Liver (tissue), 3 donors: ENCODE measurements at regions not wholly inside any gene's neighbourhood (a gene's known extent, or its start where the extent isn't known, plus 50 kb on each side); places are given as distances from the start of the nearest gene placed in this dataset.

Source experiments
- ATF3 ChIP-seq: IDR thresholded peaks from 2 replicates; pipeline ENCODE4 v1.6.1; 2016; ENCODE audit warnings: antibody characterized with exemption
- CTCF ChIP-seq: fragments of 150-350 bp; IDR thresholded peaks from 2 replicates; pipeline ENCODE4 v1.5.1; 2017; ENCODE audit warnings: improper control_type of control experiment, low read depth, low read length; ENCODE audit not compliant: missing input control
- HNF4A ChIP-seq, 2 donors: conservative IDR thresholded peaks; 2 replicates each; pipeline ENCODE4 v1.6.1; 2016; ENCODE audit warnings: antibody characterized with exemption in 2 of 2, mild to moderate bottlenecking in 2 of 2
- JUND ChIP-seq, 2 donors: IDR thresholded peaks; 2 replicates each; pipeline ENCODE4 v1.6.1; 2016; ENCODE audit warnings: antibody characterized with exemption in 2 of 2
- MAX ChIP-seq: IDR thresholded peaks from 2 replicates; pipeline ENCODE4 v1.6.1; 2016; ENCODE audit warnings: antibody characterized with exemption
- RAD21 ChIP-seq, 2 donors: IDR thresholded peaks; 2 replicates each; pipeline ENCODE4 v1.6.1; 2016; ENCODE audit warnings: antibody characterized with exemption in 2 of 2, mild to moderate bottlenecking in 2 of 2
- REST ChIP-seq: IDR thresholded peaks from 2 replicates; pipeline ENCODE4 v1.6.1; 2016; ENCODE audit warnings: antibody characterized with exemption, mild to moderate bottlenecking
- RXRA ChIP-seq, 2 donors: IDR thresholded peaks; 2 replicates each; pipeline ENCODE4 v1.6.1; 2017 to 2018; ENCODE audit warnings: antibody characterized with exemption in 2 of 2, mild to moderate bottlenecking in 1 of 2
- YY1 ChIP-seq: IDR thresholded peaks from 2 replicates; pipeline ENCODE4 v1.6.1; 2016; ENCODE audit warnings: antibody characterized with exemption, mild to moderate bottlenecking
- donor health status: healthy.
- donor health status: healthy.

GRCh38 chr10:64098994-64099393 is 577.8 kb downstream of the REEP3 start:
- TF ChIP-seq REST = no peak
- no peak for TF ChIP-seq CTCF
- no peak for TF ChIP-seq ATF3
- TF ChIP-seq HNF4A (conservative IDR thresholded peaks at IDR 0.05) = no peak
- no peak for TF ChIP-seq MAX
- no peak for TF ChIP-seq JUND (IDR thresholded peaks at IDR 0.05)
- TF ChIP-seq RAD21 (IDR thresholded peaks at IDR 0.05) = no peak
- TF ChIP-seq RXRA (IDR thresholded peaks at IDR 0.05) = no peak
- TF ChIP-seq YY1 = no peak
